Liver (tissue), 8 donors: ENCODE measurements at regions not wholly inside any gene's neighbourhood (a gene's known extent, or its start where the extent isn't known, plus 50 kb on each side); places are given as distances from the start of the nearest gene placed in this dataset.

Experiments used
- DNase-seq: peaks from one replicate; pipeline ENCODE4 v3.0.0-alpha.2; 2017; ENCODE audit warnings: low spot score
- H3K27ac ChIP-seq, 2 donors: one replicate each; pipeline ENCODE4 v1.7.0; 2013; ENCODE audit warnings: inconsistent platforms in 2 of 2, low read length in 2 of 2, control low read depth in 1 of 2, low read depth in 1 of 2, mild to moderate bottlenecking in 1 of 2
- H3K27me3 ChIP-seq, 4 donors: one replicate each; pipeline versions ENCODE4 v1.6.1 to v1.7.0; 2013; ENCODE audit warnings: low read length in 3 of 4, inconsistent platforms in 1 of 4, mild to moderate bottlenecking in 1 of 4, moderate library complexity in 1 of 4; ENCODE audit not compliant: control insufficient read depth in 4 of 4, insufficient read depth in 4 of 4
- H3K36me3 ChIP-seq, 4 donors: one replicate each; pipeline versions ENCODE4 v1.6.1 to v1.7.0; 2013; ENCODE audit warnings: low read length in 3 of 4, mild to moderate bottlenecking in 3 of 4, low read depth in 1 of 4, moderate library complexity in 1 of 4; ENCODE audit not compliant: control insufficient read depth in 4 of 4, insufficient read depth in 3 of 4
- H3K4me1 ChIP-seq, 4 donors: one replicate each; pipeline versions ENCODE4 v1.6.1 to v1.7.0; 2013; ENCODE audit warnings: low read length in 3 of 4, mild to moderate bottlenecking in 3 of 4, moderate library complexity in 1 of 4; ENCODE audit not compliant: control insufficient read depth in 4 of 4, insufficient read depth in 4 of 4
- H3K4me3 ChIP-seq, 3 donors: one replicate each; pipeline versions ENCODE4 v1.6.1 to v1.7.0; 2013; ENCODE audit warnings: low read length in 3 of 3, control low read depth in 1 of 3, low read depth in 1 of 3, mild to moderate bottlenecking in 1 of 3
- H3K9ac ChIP-seq, 2 donors: one replicate each; pipeline ENCODE4 v1.7.0; 2013; ENCODE audit warnings: low read length in 2 of 2, mild to moderate bottlenecking in 2 of 2, moderate library complexity in 2 of 2, control low read depth in 1 of 2, low read depth in 1 of 2
- H3K9me3 ChIP-seq, 4 donors: one replicate each; pipeline versions ENCODE4 v1.6.1 to v1.7.0; 2013; ENCODE audit warnings: low read length in 3 of 4; ENCODE audit not compliant: control insufficient read depth in 4 of 4
- ATF3 ChIP-seq: IDR thresholded peaks from 2 replicates; pipeline ENCODE4 v1.6.1; 2016; ENCODE audit warnings: antibody characterized with exemption
- CTCF ChIP-seq: fragments of 150-350 bp; IDR thresholded peaks from 2 replicates; pipeline ENCODE4 v1.5.1; 2017; ENCODE audit warnings: improper control_type of control experiment, low read depth, low read length; ENCODE audit not compliant: missing input control
- EGR1 ChIP-seq, 2 donors: IDR thresholded peaks; 2 replicates each; pipeline ENCODE4 v1.6.1; 2016 to 2018; ENCODE audit warnings: antibody characterized with exemption in 2 of 2, low read depth in 2 of 2
- FOXA1 ChIP-seq: IDR thresholded peaks from 2 replicates; pipeline ENCODE4 v1.6.1; 2016; ENCODE audit warnings: antibody characterized with exemption
- FOXA2 ChIP-seq: IDR thresholded peaks from 2 replicates; pipeline ENCODE4 v1.6.1; 2016; ENCODE audit warnings: antibody characterized with exemption
- GABPA ChIP-seq, 2 donors: IDR thresholded peaks in 1 of 2; conservative IDR thresholded peaks in 1 of 2; 2 replicates each; pipeline ENCODE4 v1.6.1; 2016; ENCODE audit warnings: antibody characterized with exemption in 2 of 2, mild to moderate bottlenecking in 1 of 2, moderate library complexity in 1 of 2
- HNF4A ChIP-seq, 2 donors: conservative IDR thresholded peaks; 2 replicates each; pipeline ENCODE4 v1.6.1; 2016; ENCODE audit warnings: antibody characterized with exemption in 2 of 2, mild to moderate bottlenecking in 2 of 2
- HNF4G ChIP-seq: IDR thresholded peaks from 2 replicates; pipeline ENCODE4 v1.6.1; 2016; ENCODE audit warnings: antibody characterized with exemption
- JUND ChIP-seq, 2 donors: IDR thresholded peaks; 2 replicates each; pipeline ENCODE4 v1.6.1; 2016; ENCODE audit warnings: antibody characterized with exemption in 2 of 2
- MAX ChIP-seq: IDR thresholded peaks from 2 replicates; pipeline ENCODE4 v1.6.1; 2016; ENCODE audit warnings: antibody characterized with exemption
- NR2F2 ChIP-seq: IDR thresholded peaks from 2 replicates; pipeline ENCODE4 v1.6.1; 2016; ENCODE audit warnings: antibody characterized with exemption
- RAD21 ChIP-seq, 2 donors: IDR thresholded peaks; 2 replicates each; pipeline ENCODE4 v1.6.1; 2016; ENCODE audit warnings: antibody characterized with exemption in 2 of 2, mild to moderate bottlenecking in 2 of 2
- REST ChIP-seq: IDR thresholded peaks from 2 replicates; pipeline ENCODE4 v1.6.1; 2016; ENCODE audit warnings: antibody characterized with exemption, mild to moderate bottlenecking
- RXRA ChIP-seq, 2 donors: IDR thresholded peaks; 2 replicates each; pipeline ENCODE4 v1.6.1; 2017 to 2018; ENCODE audit warnings: antibody characterized with exemption in 2 of 2, mild to moderate bottlenecking in 1 of 2
- SP1 ChIP-seq: IDR thresholded peaks from 2 replicates; pipeline ENCODE4 v1.6.1; 2018; ENCODE audit warnings: antibody characterized with exemption, mild to moderate bottlenecking
- TAF1 ChIP-seq: conservative IDR thresholded peaks from 2 replicates; pipeline ENCODE4 v1.6.1; 2016; ENCODE audit warnings: antibody characterized with exemption, mild to moderate bottlenecking
- YY1 ChIP-seq: IDR thresholded peaks from 2 replicates; pipeline ENCODE4 v1.6.1; 2016; ENCODE audit warnings: antibody characterized with exemption, mild to moderate bottlenecking
- ZBTB33 ChIP-seq: IDR thresholded peaks from 2 replicates; pipeline ENCODE4 v1.6.1; 2016; ENCODE audit warnings: antibody characterized with exemption
- WGBS: extraction: QIAGEN DNeasy Blood & Tissue Kit; methylation state at CpG from one replicate; pipeline ENCODE4 v1.1.7; 2013; 5-methylcytosine and 5-hydroxymethylcytosine counted together
- donor health status: healthy.
- donor health status: healthy.
- donor health status: healthy.
- donor health status: healthy.
- donor health status: healthy.

- H3K4me1 ChIP-seq: no peaks in the 10 kb centered on the region
- no peak for DNase-seq
- no peak overlapping the region for H3K27ac ChIP-seq
- WGBS: 76% methylated on average over 3 of the region's 3 CpGs
- peaks cover 0 to 2% (median 0%) of the 10 kb centered on the region in 4 donors for H3K27me3 ChIP-seq
- no peak overlapping the region for H3K9ac ChIP-seq
- H3K9me3 ChIP-seq: no peaks in the 10 kb centered on the region
- no peak overlapping the region for H3K4me3 ChIP-seq
- TF ChIP-seq REST (no peak), GABPA (IDR thresholded peaks at IDR 0.05 in 1 of 2, conservative IDR thresholded peaks at IDR 0.05 in 1 of 2) (no peak), ATF3 (no peak), CTCF (no peak), RAD21 (IDR thresholded peaks at IDR 0.05) (no peak), NR2F2 (no peak), ZBTB33 (no peak), JUND (IDR thresholded peaks at IDR 0.05) (no peak), TAF1 (no peak), EGR1 (IDR thresholded peaks at IDR 0.05; ENCODE audit: low read depth in 2 of 2) (no peak), SP1 (no peak), HNF4A (conservative IDR thresholded peaks at IDR 0.05) (no peak), YY1 (no peak), MAX (no peak), RXRA (IDR thresholded peaks at IDR 0.05) (no peak), FOXA1 (no peak), HNF4G (no peak), FOXA2 (no peak)
- H3K36me3 ChIP-seq: no peaks in the 10 kb centered on the region
Observed at GRCh38 chr3:151553888-151554287, 93.0 kb upstream of the IGSF10 start.
